ENCODE measurements at regions not wholly inside any gene's neighbourhood (a gene's known extent, or its start where the extent isn't known, plus 50 kb on each side); places are given as distances from the start of the nearest gene placed in this dataset.
"Not testable (repeated sequence)": the region's sequence is repeated elsewhere in the genome, so short reads cannot be mapped to it uniquely, and the experiment has no call there.

- TF ChIP-seq, protein P1, sequence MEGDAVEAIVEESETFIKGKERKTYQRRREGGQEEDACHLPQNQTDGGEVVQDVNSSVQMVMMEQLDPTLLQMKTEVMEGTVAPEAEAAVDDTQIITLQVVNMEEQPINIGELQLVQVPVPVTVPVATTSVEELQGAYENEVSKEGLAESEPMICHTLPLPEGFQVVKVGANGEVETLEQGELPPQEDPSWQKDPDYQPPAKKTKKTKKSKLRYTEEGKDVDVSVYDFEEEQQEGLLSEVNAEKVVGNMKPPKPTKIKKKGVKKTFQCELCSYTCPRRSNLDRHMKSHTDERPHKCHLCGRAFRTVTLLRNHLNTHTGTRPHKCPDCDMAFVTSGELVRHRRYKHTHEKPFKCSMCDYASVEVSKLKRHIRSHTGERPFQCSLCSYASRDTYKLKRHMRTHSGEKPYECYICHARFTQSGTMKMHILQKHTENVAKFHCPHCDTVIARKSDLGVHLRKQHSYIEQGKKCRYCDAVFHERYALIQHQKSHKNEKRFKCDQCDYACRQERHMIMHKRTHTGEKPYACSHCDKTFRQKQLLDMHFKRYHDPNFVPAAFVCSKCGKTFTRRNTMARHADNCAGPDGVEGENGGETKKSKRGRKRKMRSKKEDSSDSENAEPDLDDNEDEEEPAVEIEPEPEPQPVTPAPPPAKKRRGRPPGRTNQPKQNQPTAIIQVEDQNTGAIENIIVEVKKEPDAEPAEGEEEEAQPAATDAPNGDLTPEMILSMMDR (IDR thresholded peaks at IDR 0.05; ENCODE audit: borderline replicate concordance, extremely low read depth, low read length, poor library complexity, severe bottlenecking): not testable (repeated sequence)
- not testable (repeated sequence) for TF ChIP-seq EZH2 (IDR thresholded peaks at IDR 0.05; ENCODE audit: borderline replicate concordance, low read depth, low read length, severe bottlenecking)
These were observed 591.7 kb downstream of the TRIB2 start for GRCh38 chr2:13308478-13308805.
